Inflammatory macrophage (primary cell): ENCODE measurements at regions not wholly inside any gene's neighbourhood (a gene's known extent, or its start where the extent isn't known, plus 50 kb on each side); places are given as distances from the start of the nearest gene placed in this dataset.

Experiments
- DNase-seq, 2 donors: peaks; one replicate each; pipeline ENCODE4 v3.0.0-alpha.2; 2020 to 2022

- DNase-seq, result no peak
Observed at GRCh38 chr6:14065350-14065749, 52.2 kb upstream of the CD83 start.

- peak; percentile 58 to 67 for DNase-seq
Observed at GRCh38 chr6:14066782-14067406, 50.7 kb upstream of the CD83 start.

GRCh38 chr6:14067656-14068055 is 49.9 kb upstream of the CD83 start:
- no peak for DNase-seq
